H1 (cell line): ENCODE measurements at regions not wholly inside any gene's neighbourhood (a gene's known extent, or its start where the extent isn't known, plus 50 kb on each side); places are given as distances from the start of the nearest gene placed in this dataset.

Source experiments
- CTCF ChIA-PET: fragments of 300-600 bp; sonication (Branson Sonifier 250); formaldehyde crosslinking; loops from one replicate; lab custom pipeline; 2021; ENCODE audit not compliant: partially characterized antibody; lab: Charles Lee
- POLR2A ChIA-PET: fragments of 300-600 bp; sonication (Branson Sonifier 250); formaldehyde crosslinking; loops from one replicate; lab custom pipeline; 2021; ENCODE audit warnings: inconsistent platforms; ENCODE audit not compliant: partially characterized antibody; lab: Charles Lee
- DNase-seq, 2 experiments: peaks; one replicate each; pipeline versions ENCODE4 v3.0.0 to v3.0.0-alpha.2; 2010 to 2022; ENCODE audit warnings: low spot score in 2 of 2, low read depth in 1 of 2, mixed read lengths in 1 of 2
- FAIRE-seq: peaks from 2 replicates; lab custom pipeline; 2011; peaks lifted over from hg19 to GRCh38; lab: Jason Lieb, UNC
- H2AFZ ChIP-seq: 2 replicates; pipeline ENCODE4 v1.8.1; 2012; ENCODE audit warnings: low read length, inconsistent platforms
- H2AK5ac ChIP-seq: 2 replicates; pipeline ENCODE4 v1.6.1; 2013; ENCODE audit warnings: low read depth, low read length
- H2BK120ac ChIP-seq: replicated peaks from 2 replicates; pipeline ENCODE3; 2013; ENCODE audit warnings: low read depth, low read length, inconsistent platforms
- H2BK12ac ChIP-seq: 2 replicates; pipeline ENCODE4 v1.6.1; 2013; ENCODE audit warnings: low read depth, low read length
- H2BK15ac ChIP-seq: 2 replicates; pipeline ENCODE4 v1.6.1; 2013; ENCODE audit warnings: low read length
- H2BK20ac ChIP-seq: 2 replicates; pipeline ENCODE4 v1.6.1; 2013; ENCODE audit warnings: low read length
- H2BK5ac ChIP-seq: 2 replicates; pipeline ENCODE4 v1.6.1; 2013; ENCODE audit warnings: low read depth, low read length
- H3K14ac ChIP-seq: 2 replicates; pipeline ENCODE4 v1.6.1; 2013; ENCODE audit warnings: inconsistent platforms; ENCODE audit not compliant: insufficient read length
- H3K18ac ChIP-seq: 2 replicates; pipeline ENCODE4 v1.6.1; 2013; ENCODE audit warnings: low read length; ENCODE audit errors: extremely low read depth
- H3K23ac ChIP-seq: 2 replicates; pipeline ENCODE4 v1.6.1; 2013; ENCODE audit warnings: inconsistent platforms; ENCODE audit not compliant: insufficient read length
- H3K23me2 ChIP-seq: 2 replicates; pipeline ENCODE4 v1.6.1; 2013; ENCODE audit warnings: low read depth, low read length
- H3K27ac ChIP-seq: 2 replicates; pipeline ENCODE4 v1.6.1; 2011; ENCODE audit warnings: low read depth, low read length, inconsistent platforms
- H3K27me3 ChIP-seq, 4 experiments: replicated peaks in 1 of 4; 1 replicate in 1 of 4; 2 replicates in 3 of 4; pipeline versions ENCODE4 v1.6.1 to v1.8.1; 2011 to 2013; ENCODE audit warnings: low read length in 3 of 4, mild to moderate bottlenecking in 3 of 4, inconsistent platforms in 2 of 4, mixed read lengths in 2 of 4, moderate library complexity in 1 of 4; ENCODE audit not compliant: control insufficient read depth in 3 of 4, insufficient read depth in 3 of 4; ENCODE audit errors: extremely low read depth in 1 of 4
- H3K36me3 ChIP-seq, 4 experiments: 2 replicates each; pipeline versions ENCODE4 v1.6.1 to v1.8.1; 2011 to 2013; ENCODE audit warnings: mild to moderate bottlenecking in 4 of 4, low read length in 3 of 4, moderate library complexity in 2 of 4, control low read depth in 1 of 4, inconsistent platforms in 1 of 4; ENCODE audit not compliant: insufficient read depth in 4 of 4, control insufficient read depth in 2 of 4
- H3K4ac ChIP-seq: replicated peaks from 2 replicates; pipeline ENCODE3; 2013; ENCODE audit warnings: low read length, low read depth, mixed read lengths, inconsistent platforms; ENCODE audit not compliant: insufficient read length
- H3K4me1 ChIP-seq, 4 experiments: replicated peaks in 1 of 4; 1 replicate in 1 of 4; 2 replicates in 3 of 4; pipeline versions ENCODE4 v1.6.1 to v1.8.1; 2011 to 2013; ENCODE audit warnings: low read length in 3 of 4, inconsistent platforms in 2 of 4, mixed read lengths in 1 of 4; ENCODE audit not compliant: insufficient read depth in 4 of 4, control insufficient read depth in 3 of 4
- H3K4me2 ChIP-seq, 2 experiments: 2 replicates each; pipeline versions ENCODE4 v1.6.1 to v1.8.1; 2011 to 2013; ENCODE audit warnings: low read depth in 2 of 2, low read length in 2 of 2, control low read depth in 1 of 2, inconsistent platforms in 1 of 2, mild to moderate bottlenecking in 1 of 2; ENCODE audit not compliant: insufficient read depth in 1 of 2
- H3K4me3 ChIP-seq, 4 experiments: fragments of 200-600, 300-600 bp in 1 of 4; sonication (generic), shearing (Covaris generic), sonication (Bioruptor Twin) in 1 of 4; 2 replicates each; pipeline versions ENCODE4 v1.5.1 to v1.8.1; 2011 to 2016; ENCODE audit warnings: low read length in 4 of 4, low read depth in 3 of 4, control low read depth in 2 of 4, inconsistent platforms in 2 of 4, mild to moderate bottlenecking in 2 of 4, mixed read lengths in 1 of 4, moderate library complexity in 1 of 4; ENCODE audit not compliant: insufficient read depth in 2 of 4; ENCODE audit errors: extremely low read depth in 1 of 4
- H3K56ac ChIP-seq: replicated peaks from 2 replicates; pipeline ENCODE3; 2013; ENCODE audit warnings: low read depth, mild to moderate bottlenecking, mixed read lengths, low read length, inconsistent platforms; ENCODE audit not compliant: insufficient read length
- H3K79me1 ChIP-seq: 2 replicates; pipeline ENCODE4 v1.6.1; 2013; ENCODE audit warnings: low read depth, low read length, control low read depth
- H3K79me2 ChIP-seq, 2 experiments: 2 replicates each; pipeline versions ENCODE4 v1.6.1 to v1.8.1; 2012 to 2013; ENCODE audit warnings: low read length in 2 of 2, mild to moderate bottlenecking in 2 of 2, inconsistent platforms in 1 of 2; ENCODE audit not compliant: insufficient read depth in 2 of 2, control insufficient read depth in 1 of 2
- H3K9ac ChIP-seq, 4 experiments: replicated peaks in 1 of 4; 1 replicate in 1 of 4; 2 replicates in 3 of 4; pipeline versions ENCODE4 v1.6.1 to v1.8.1; 2011 to 2013; ENCODE audit warnings: low read depth in 3 of 4, low read length in 3 of 4, control low read depth in 2 of 4, mild to moderate bottlenecking in 2 of 4, moderate library complexity in 2 of 4, inconsistent platforms in 1 of 4; ENCODE audit errors: extremely low read depth in 1 of 4
- H3K9me3 ChIP-seq, 2 experiments: 2 replicates each; pipeline versions ENCODE4 v1.6.1 to v1.8.1; 2012 to 2013; ENCODE audit warnings: mild to moderate bottlenecking in 2 of 2, moderate library complexity in 2 of 2, control low read depth in 1 of 2, inconsistent platforms in 1 of 2, low read depth in 1 of 2, low read length in 1 of 2, mixed read lengths in 1 of 2; ENCODE audit not compliant: insufficient read depth in 2 of 2
- H4K20me1 ChIP-seq, 2 experiments: replicated peaks in 1 of 2; 2 replicates each; pipeline versions ENCODE3 to v1.8.1; 2011 to 2013; ENCODE audit warnings: inconsistent platforms in 2 of 2, low read length in 2 of 2, mild to moderate bottlenecking in 1 of 2; ENCODE audit not compliant: insufficient read depth in 2 of 2, control insufficient read depth in 1 of 2
- H4K5ac ChIP-seq: 2 replicates; pipeline ENCODE4 v1.6.1; 2013; ENCODE audit warnings: low read length, low read depth, mixed read lengths, inconsistent platforms; ENCODE audit not compliant: insufficient read length
- H4K8ac ChIP-seq: 2 replicates; pipeline ENCODE4 v1.8.0; 2013; ENCODE audit warnings: mild to moderate bottlenecking, moderate library complexity, low read length, inconsistent platforms; ENCODE audit not compliant: insufficient read depth; ENCODE audit errors: extremely low read depth
- H4K91ac ChIP-seq: replicated peaks from 2 replicates; pipeline ENCODE3; 2013; ENCODE audit warnings: low read length, mixed read lengths, inconsistent platforms; ENCODE audit not compliant: insufficient read length
- CEBPB ChIP-seq: IDR thresholded peaks from 2 replicates; pipeline ENCODE4 v1.6.1; 2012; ENCODE audit warnings: low read depth, low read length
- EZH2 ChIP-seq: fragments of 200-600 bp; sonication (generic); IDR thresholded peaks from 2 replicates; pipeline ENCODE4 v1.7.1; 2012; ENCODE audit warnings: low read depth, mild to moderate bottlenecking, moderate library complexity, low read length, inconsistent platforms; ENCODE audit not compliant: severe bottlenecking
- HDAC2 ChIP-seq, 2 experiments: fragments of 300-600 bp in 1 of 2; sonication (generic) in 1 of 2; IDR thresholded peaks; 2 replicates each; pipeline ENCODE4 v1.6.1; 2011 to 2012; ENCODE audit warnings: low read depth in 2 of 2, low read length in 2 of 2, mild to moderate bottlenecking in 2 of 2, moderate library complexity in 2 of 2, borderline replicate concordance in 1 of 2, inconsistent platforms in 1 of 2
- KDM4A ChIP-seq: IDR thresholded peaks from one replicate; pipeline ENCODE4 v1.7.1; 2012; ENCODE audit warnings: low read depth, mild to moderate bottlenecking, moderate library complexity, low read length, inconsistent platforms; ENCODE audit not compliant: severe bottlenecking
- PHF8 ChIP-seq: fragments of 200-600 bp; sonication (generic); conservative IDR thresholded peaks from 2 replicates; pipeline ENCODE4 v1.7.1; 2012; ENCODE audit warnings: low read depth, mild to moderate bottlenecking, inconsistent platforms, low read length, moderate library complexity
- POLR2A ChIP-seq, 2 experiments: IDR thresholded peaks; 1 replicate in 1 of 2; 2 replicates in 1 of 2; pipeline ENCODE4 v1.6.1; 2011; ENCODE audit warnings: low read depth in 2 of 2, low read length in 2 of 2, mild to moderate bottlenecking in 2 of 2; ENCODE audit errors: control extremely low read depth in 1 of 2
- RAD21 ChIP-seq, 2 experiments: IDR thresholded peaks in 1 of 2; conservative IDR thresholded peaks in 1 of 2; 2 replicates each; pipeline ENCODE4 v1.6.1; 2011; ENCODE audit warnings: low read depth in 2 of 2, low read length in 2 of 2, improper control_type of control experiment in 1 of 2, inconsistent platforms in 1 of 2, mild to moderate bottlenecking in 1 of 2, moderate library complexity in 1 of 2
- SUZ12 ChIP-seq: fragments of 200-600 bp; sonication (generic); IDR thresholded peaks from 2 replicates; pipeline ENCODE4 v1.6.1; 2012; ENCODE audit warnings: mild to moderate bottlenecking, inconsistent platforms, low read length, moderate library complexity, mixed read lengths
- TAF7 ChIP-seq: optimal IDR thresholded peaks from 2 replicates; pipeline ENCODE3; 2011; ENCODE audit warnings: low read depth, mild to moderate bottlenecking, inconsistent platforms, low read length, moderate library complexity, borderline replicate concordance
- WGBS, 2 experiments: shearing (Covaris generic) in 1 of 2; methylation state at CpG; one replicate each; pipeline versions ENCODE4 v1.1.6 to v1.1.7; 2013 to 2015; ENCODE audit warnings: low lambda C conversion rate in 2 of 2, mixed read lengths in 2 of 2, inconsistent platforms in 1 of 2, low coverage in 1 of 2, missing lambda C conversion rate in 1 of 2; ENCODE audit not compliant: insufficient replicate concordance in 2 of 2, insufficient coverage in 1 of 2, insufficient read length in 1 of 2; ENCODE audit errors: extremely low coverage in 1 of 2, missing lambda C conversion rate in 1 of 2; 5-methylcytosine and 5-hydroxymethylcytosine counted together
- TF ChIP-seq, protein P1 (sequence below): IDR thresholded peaks from 2 replicates; pipeline ENCODE4 v1.6.1; 2012; ENCODE audit warnings: inconsistent platforms

DNA sequence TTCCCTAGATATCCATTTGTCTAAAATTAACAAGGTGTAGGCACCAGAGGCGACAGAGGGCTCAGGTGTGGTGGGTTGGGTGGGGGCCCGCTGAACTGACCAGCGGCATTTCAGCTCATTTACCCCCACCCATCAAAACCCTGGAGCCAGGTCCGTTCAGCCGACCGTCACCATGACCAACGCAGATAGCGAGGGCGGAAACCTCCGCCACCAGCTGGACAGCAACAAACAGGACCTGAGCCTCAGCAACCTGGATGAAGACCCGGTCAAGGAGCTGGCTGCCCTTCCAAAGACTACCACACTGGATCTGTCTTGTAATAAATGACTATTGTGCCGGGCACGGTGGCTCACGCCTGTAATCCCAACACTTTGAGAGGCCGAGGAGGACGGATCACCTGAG lies 120.8 kb upstream of the LGSN start:
- CTCF ChIA-PET: interaction anchor here (0.9 to 1.9 kb wide), 3 partner anchors 10 to 179 kb away, joined by 3 to 9 read pairs (median 6); no protein-coding TSS in a partner anchor
- DNase-seq (no peak), FAIRE-seq (no peak)
- Histone ChIP-seq H3K18ac (no peak overlapping the region), H4K91ac (no peak overlapping the region), H3K4me1 (no peaks in the 10 kb centered on the region), H2BK20ac (no peak overlapping the region), H3K9me3 (peaks cover 3 to 8% of the 10 kb centered on the region in 2 experiments; a peak in 2 of 4 replicates), H2BK5ac (no peak overlapping the region), H2BK120ac (no peak overlapping the region), H3K4ac (no peak overlapping the region), H3K56ac (no peak overlapping the region), H3K14ac (no peak overlapping the region), H3K9ac (no peak overlapping the region), H2BK12ac (no peak overlapping the region), H3K36me3 (no peaks in the 10 kb centered on the region), H3K23me2 (no peaks in the 10 kb centered on the region), H2AFZ (no peak overlapping the region), H3K23ac (no peak overlapping the region), H3K79me2 (no peaks in the 10 kb centered on the region), H3K4me2 (no peak overlapping the region), H4K5ac (no peak overlapping the region), H3K4me3 (no peak overlapping the region), H3K79me1 (no peaks in the 10 kb centered on the region), H3K27me3 (no peaks in the 10 kb centered on the region), H2AK5ac (no peak overlapping the region), H4K20me1 (no peaks in the 10 kb centered on the region), H4K8ac (no peak overlapping the region), H2BK15ac (no peak overlapping the region), H3K27ac (no peak overlapping the region)
- TF ChIP-seq HDAC2 (IDR thresholded peaks at IDR 0.05; ENCODE audit: borderline replicate concordance in 1 of 2, low read depth in 2 of 2, low read length in 2 of 2) (no peak), RAD21 (IDR thresholded peaks at IDR 0.05 in 1 of 2, conservative IDR thresholded peaks at IDR 0.05 in 1 of 2; ENCODE audit: low read depth in 2 of 2, low read length in 2 of 2) (no peak), CEBPB (no peak), KDM4A (no peak), POLR2A (IDR thresholded peaks at IDR 0.05; ENCODE audit: control extremely low read depth in 1 of 2, low read depth in 2 of 2, low read length in 2 of 2) (no peak), SUZ12 (no peak), TAF7 (no peak), PHF8 (no peak), EZH2 (no peak)
- TF ChIP-seq, protein P1, sequence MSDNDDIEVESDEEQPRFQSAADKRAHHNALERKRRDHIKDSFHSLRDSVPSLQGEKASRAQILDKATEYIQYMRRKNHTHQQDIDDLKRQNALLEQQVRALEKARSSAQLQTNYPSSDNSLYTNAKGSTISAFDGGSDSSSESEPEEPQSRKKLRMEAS: no peak
- POLR2A ChIA-PET: no interaction called here
- WGBS, 2 experiments: 93% methylated on average over 16 of the region's 16 CpGs; no CpG with 5 or more reads in 1 of the 2 experiments
